Loucy (cell line): ENCODE measurements at regions not wholly inside any gene's neighbourhood (a gene's known extent, or its start where the extent isn't known, plus 50 kb on each side); places are given as distances from the start of the nearest gene placed in this dataset.
"Not testable (repeated sequence)": the region's sequence is repeated elsewhere in the genome, so short reads cannot be mapped to it uniquely, and the experiment has no call there.

Experiments used
- EZH2phosphoT487 ChIP-seq: fragments of 200-600 bp; IDR thresholded peaks from 2 replicates; pipeline ENCODE4 v1.6.1; 2018; ENCODE audit warnings: antibody characterized with exemption, mild to moderate bottlenecking, moderate library complexity, borderline replicate concordance
- TF ChIP-seq, protein P1 (sequence below): fragments of 200-600 bp; sonication (generic); conservative IDR thresholded peaks from 2 replicates; pipeline ENCODE4 v1.5.1; 2014; ENCODE audit warnings: mild to moderate bottlenecking, antibody characterized with exemption, low read length

GRCh38 chr1:10887032-10887431, 90.6 kb upstream of the CASZ1 start:
- TF ChIP-seq, protein P1, sequence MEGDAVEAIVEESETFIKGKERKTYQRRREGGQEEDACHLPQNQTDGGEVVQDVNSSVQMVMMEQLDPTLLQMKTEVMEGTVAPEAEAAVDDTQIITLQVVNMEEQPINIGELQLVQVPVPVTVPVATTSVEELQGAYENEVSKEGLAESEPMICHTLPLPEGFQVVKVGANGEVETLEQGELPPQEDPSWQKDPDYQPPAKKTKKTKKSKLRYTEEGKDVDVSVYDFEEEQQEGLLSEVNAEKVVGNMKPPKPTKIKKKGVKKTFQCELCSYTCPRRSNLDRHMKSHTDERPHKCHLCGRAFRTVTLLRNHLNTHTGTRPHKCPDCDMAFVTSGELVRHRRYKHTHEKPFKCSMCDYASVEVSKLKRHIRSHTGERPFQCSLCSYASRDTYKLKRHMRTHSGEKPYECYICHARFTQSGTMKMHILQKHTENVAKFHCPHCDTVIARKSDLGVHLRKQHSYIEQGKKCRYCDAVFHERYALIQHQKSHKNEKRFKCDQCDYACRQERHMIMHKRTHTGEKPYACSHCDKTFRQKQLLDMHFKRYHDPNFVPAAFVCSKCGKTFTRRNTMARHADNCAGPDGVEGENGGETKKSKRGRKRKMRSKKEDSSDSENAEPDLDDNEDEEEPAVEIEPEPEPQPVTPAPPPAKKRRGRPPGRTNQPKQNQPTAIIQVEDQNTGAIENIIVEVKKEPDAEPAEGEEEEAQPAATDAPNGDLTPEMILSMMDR, result not testable (repeated sequence)
- TF ChIP-seq EZH2phosphoT487, result not testable (repeated sequence)
